Medulla oblongata (tissue), 1 donor: ENCODE measurements at regions not wholly inside any gene's neighbourhood (a gene's known extent, or its start where the extent isn't known, plus 50 kb on each side); places are given as distances from the start of the nearest gene placed in this dataset.
A peak's percentile ranks its signal among the peaks of the same experiment; 100 is the strongest.
"Not testable (repeated sequence)": the region's sequence is repeated elsewhere in the genome, so short reads cannot be mapped to it uniquely, and the experiment has no call there.

Experiments used
- DNase-seq: peaks from one replicate; pipeline ENCODE4 v3.0.0-alpha.2; 2015; ENCODE audit errors: extremely low spot score

DNA sequence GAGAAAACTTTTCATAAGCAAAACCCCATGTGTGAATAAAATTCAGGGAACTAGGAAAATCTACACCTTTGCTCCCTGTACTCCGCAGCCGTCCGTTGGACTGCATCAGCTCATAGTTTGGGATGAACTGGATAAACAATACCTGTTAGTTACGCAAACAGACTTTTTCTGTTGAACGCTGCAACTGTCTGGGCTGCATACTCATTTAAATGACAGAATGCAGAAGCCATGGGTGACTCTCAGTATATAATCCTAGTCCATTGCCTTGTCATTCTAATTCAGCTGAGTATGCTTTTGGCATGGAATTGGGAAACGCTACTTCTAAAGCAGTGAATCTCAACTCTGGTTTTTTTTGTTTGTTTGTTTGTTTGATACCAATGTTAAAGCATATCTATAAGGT, 151.6 kb downstream of the SLITRK1 start:
- DNase-seq = no peak

DNA sequence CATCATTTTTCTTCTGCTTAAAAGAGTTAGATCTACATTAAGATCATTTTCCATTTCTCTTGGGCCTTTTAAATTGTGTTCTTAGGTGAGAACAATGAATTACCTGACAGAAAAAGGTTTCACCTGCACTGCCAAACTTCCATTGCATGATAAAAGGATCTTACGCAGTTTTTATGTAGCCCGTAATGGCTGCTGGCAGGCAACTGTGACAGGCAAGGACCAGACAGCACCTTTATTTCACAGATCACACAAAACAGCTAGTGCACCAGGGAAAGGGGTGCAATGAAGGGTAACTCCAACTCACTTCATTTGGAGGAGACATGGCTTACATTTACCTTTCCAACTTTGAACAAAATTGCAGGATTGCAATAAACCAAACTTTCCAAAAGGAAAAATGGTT, 159.8 kb downstream of the SLITRK1 start:
- no peak for DNase-seq

DNA sequence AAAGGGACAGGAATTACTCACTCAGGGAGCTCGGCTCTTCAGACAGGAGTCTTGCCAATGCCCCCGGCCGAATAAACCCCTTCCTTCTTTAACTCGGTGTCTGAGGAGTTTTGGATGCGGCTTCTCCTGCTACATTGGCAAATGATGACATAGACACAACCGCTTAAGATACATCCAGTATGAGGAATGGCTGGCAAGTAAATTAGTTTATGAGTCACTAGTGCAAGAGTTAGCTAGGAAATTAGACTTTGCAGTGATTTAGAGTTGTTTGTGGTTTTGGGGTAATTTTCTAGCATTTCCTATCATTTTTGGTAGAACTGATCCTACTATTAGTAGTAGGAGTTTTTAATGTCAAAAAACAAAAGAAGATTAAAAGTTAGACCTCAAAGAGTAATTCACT, 166.2 kb downstream of the SLITRK1 start:
- no peak for DNase-seq

DNA sequence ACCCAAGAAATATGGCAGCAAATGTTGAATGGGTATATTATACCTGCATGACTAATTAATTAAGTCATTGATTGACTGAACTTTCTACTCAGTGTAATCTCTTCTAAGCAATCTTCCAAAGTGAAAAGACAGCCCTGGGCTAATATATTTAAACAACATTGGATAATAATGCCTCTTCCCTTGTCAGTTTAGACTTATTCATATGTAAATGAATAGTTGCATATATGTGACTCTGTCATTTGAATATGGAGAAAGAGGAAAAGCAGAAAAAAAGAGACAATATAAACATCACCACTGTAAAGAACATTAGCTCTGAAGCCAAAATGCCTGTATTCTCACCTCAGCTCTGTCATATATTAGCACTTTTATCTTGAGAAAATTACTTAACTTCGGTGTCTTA, 168.0 kb downstream of the SLITRK1 start:
- DNase-seq = no peak

DNA sequence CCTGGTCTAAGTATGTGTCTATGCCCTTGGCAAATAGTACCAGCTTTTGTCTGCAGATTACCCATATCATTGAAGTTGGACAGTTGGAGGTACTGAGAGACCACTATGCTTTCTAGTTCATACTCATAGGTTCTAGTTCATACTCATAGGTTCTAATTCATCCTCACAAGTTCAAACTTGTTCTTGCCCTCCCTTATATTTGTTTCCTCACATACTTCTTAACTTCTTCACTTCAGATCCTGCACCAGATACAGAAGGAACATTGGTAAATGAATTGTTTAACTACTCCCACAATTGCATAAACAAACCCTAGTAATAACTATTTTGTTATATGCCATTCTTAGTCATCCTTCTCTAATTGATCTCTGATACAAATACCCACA, 172.2 kb downstream of the SLITRK1 start:
- no peak for DNase-seq

DNA sequence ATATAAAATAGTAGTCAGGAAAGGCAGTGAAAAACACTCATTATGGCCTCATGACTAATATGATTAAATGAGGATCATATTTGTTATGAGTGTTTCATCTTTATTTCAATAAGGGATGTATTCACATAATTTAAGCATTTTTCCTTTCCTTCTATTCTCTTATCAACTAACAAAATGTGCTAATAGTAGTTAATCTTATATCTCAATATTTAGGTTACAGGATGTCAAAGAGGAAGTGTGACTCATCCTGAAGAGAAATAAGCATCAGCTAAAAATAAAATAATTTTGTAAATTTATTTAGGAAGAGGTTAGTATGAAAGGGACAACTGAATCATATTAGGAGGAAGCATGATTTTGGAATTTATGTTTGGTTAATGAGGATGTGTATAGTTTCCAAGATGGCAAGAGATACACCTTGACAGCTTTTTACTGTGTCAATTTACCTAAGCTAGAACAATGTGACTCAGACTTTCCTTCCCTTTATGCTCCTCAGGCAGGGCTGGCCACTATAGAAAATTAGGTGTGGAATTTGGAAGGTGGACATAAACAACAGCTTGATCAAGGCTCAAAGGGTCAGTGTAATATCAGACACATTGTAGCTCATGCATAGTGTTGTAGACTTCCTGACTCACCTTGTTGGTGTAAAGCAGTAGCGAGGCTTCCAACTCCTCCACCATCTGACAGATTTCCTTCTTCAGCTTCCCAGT, 172.7 kb downstream of the SLITRK1 start:
- no peak for DNase-seq

DNA sequence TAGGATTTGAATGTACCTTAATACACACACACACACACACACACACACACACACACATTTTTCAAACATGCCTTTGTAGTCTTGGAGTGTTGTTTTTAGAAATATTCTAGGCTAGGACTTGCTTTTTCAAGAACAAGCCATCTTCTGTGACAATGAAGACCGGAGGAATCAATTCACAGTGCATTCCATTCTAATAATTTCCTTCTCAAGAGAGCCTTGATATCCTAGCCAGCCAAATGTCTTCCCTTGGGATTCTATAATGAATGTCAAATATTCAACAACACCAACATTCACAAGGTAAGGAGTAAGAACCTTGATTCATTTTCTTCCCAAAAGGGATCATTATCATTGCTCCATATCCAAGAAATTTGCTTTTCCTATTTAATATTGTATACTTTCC, 180.3 kb downstream of the SLITRK1 start:
- no peak for DNase-seq

DNA sequence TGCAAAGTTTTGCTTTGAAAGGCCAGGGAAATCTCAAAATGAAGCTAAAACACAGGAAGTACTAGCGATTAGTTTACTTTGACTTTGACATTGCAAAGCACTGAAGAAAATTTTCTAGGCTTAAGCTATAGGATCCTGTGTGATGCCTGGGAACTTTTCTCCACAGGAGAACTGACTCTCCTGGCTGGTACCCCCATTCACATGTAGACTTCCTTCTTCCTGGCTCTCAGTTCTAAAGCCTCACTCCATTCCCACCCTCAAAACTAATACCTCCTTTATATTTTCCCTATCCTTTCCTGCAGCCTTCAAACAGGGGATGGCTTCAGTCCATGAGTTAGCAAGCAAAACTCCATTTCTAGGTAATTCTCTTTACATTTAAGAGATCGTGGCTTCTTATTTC, 189.5 kb downstream of the SLITRK1 start:
- DNase-seq = no peak

DNA sequence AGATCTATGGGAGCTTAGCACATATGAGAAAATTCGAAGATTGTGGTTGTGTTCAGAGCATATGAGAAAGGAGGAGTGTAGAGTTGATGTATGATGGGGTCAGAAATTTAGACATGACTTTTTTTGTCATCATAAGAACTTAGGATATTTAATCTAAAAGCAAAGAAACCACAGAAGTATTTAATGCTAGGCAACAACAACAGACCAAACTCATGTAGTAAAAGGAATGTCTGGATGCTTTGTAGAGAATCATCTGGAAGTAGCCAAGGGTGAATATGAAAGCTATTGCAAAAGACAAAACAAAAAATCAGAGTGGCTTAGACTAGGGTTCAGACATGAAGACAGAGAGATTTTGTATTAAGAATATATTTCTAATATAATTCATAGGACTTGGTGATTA, 190.3 kb downstream of the SLITRK1 start:
- no peak for DNase-seq

DNA sequence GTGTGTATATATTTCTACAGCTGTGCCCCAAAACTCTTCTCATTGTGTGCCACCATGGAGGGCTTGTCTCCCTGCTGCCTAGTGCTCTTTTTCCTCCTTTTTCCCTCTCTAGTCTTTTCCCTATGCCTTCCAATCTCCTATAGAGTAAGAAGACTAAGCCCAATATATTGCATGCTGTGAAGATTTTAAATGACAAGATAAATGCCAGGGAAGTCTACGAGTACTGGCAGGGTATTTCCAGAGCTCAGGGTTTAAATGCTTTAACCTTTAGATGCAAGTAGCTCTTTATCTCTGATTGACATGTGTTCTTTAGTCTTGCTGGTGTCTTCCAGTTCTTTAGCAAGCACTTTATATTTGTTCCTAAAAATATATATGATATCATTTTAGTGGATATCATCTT, 200.7 kb downstream of the SLITRK1 start:
- DNase-seq = no peak

DNA sequence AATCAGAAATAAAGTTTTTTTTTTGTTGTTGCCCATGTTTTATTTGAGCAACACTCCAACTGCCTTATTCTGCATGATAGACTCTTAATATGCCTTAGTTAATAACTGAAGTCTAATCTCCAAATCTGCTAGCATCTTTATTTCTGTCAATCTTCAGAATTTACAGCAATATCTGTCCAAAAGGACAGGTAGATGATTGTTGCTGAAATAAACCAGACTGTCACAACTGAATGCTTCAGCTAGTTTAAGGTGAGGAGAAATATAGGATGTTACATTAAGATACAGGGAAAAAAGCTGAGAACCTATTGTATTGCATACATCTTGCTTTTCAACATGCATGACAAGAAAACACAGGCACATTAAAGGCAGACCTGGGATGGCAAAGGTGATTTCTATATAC, 204.3 kb downstream of the SLITRK1 start:
- no peak for DNase-seq

DNA sequence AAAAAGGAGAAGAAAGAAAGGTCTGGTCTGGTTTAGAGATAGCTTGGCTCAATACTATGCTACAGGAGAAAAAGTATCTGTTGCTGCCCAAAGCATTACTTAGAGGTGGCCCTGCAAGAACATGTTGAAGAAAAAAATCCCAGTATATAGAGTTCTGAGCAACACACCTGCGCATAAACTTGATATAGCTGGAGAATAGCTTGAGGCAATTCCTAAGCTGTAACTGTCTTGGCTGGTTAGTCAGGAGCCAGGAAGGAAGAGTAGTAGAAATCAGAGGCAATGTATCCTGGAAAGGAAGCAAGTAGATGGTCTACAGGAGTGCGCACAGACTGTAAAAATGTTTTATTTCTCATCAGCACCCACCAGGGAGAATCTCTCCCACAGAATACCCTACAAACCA, 209.7 kb downstream of the SLITRK1 start:
- no peak for DNase-seq

DNA sequence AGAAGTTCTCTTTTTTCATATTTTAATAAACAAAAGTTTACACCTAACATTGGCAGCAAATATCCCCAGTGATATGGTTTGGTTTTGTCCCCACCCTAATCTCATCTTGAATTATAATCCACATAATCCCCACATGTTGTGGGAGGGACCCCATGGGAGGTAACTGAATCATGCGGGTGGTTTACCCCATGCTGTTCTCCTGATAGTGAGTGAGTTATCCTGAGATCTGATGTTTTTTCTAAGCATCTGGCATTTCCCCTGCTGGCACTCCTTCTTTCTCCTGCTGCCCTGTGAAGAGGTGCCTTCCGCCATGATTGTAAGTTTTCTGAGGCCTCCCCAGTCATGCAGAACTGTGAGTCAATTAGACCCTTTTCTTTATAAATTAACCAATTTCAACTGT, 214.7 kb downstream of the SLITRK1 start:
- no peak for DNase-seq

DNA sequence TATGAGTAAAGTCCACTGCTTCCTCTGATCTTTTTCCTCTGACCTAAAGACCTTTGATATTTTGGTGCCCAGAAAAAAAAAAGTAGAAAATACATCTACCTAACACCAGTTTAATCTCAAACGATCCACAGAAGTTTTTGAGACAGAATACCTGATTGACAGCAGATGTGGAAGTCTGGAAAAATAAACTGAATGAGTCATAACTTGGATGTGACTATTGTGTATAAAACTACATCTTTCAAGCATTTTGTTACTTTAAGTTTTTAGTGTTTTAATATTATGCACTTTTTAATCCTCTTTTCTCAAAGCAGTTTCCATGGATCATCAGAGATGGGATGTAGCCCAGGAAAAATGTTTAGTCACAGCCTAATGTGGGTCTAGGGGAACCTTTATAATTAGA, 216.1 kb downstream of the SLITRK1 start:
- DNase-seq = no peak

DNA sequence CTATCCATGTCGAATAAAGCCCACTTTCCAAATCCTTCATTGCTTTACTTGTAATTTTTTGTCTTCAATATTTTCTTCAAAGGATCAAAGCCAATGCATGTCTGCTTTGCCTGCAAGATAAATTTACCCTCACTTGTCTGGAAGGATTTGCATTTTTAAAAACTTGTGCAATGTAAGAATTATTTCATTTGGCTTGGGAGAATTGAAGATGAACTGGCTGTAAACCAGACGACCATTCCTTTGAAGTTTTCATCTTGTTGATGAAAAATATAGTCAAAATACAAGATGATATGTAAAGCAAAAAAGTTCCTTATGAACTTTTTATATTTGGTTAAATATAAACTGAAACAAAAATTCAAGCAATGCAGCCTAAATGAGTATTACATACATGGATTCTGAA, 225.0 kb downstream of the SLITRK1 start:
- no peak for DNase-seq

DNA sequence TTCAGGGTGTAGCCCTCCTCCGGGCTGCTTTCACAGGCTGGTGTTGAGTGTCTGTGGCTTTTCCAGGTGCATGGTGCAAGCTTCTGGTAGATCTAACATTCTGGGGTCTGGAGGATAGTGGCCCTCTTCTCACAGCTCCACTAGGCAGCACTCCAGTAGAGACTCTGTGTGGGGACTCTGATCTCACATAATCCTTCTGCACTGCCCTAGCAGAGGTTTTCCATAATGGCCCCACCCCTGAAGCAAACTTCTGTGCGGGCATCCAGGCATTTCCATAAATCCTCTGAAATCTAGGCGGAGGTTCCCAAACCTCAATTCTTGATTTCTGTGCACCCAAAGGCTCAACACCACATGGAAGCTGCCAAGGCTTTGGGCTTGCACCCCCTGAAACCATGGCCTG, 239.7 kb downstream of the SLITRK1 start:
- not testable (repeated sequence) for DNase-seq

DNA sequence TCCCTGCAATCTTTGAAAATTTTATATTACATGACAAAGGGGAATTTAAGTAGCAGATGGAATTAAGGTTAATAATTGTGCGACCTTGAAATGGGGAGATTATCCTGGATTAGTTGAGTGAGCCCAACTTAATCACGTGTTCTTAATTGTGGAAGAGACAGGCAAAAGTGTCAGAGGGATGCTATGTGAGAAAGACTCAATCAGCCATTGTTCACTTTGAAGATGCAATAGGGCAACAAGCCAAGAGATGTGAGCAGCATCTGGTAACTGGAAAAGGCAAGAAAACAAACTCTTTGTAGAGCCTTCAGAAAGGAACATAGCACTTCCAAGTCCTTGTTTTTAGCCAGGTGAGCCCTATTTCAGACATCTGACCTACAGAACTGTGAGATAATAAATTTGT, 247.7 kb downstream of the SLITRK1 start:
- peak; percentile 88 for DNase-seq

DNA sequence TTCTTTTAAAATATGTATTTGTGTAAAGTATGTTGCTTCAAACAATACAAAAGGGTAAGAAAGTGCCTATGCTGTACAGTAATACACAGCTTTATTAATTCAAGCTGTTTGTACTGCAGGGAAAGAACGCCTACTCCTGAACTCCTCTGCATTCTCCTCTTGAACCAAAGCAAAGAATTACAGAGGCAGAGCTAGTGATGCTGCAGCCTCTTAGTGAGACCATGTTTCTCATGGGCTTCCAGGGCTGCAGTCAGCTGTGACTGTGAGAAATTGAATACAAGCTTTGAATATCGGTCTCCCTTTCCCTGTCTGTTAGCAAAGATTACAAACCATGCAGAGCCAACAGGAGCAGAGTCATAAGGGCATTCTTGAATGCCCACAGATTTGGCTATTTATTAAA, 248.5 kb downstream of the SLITRK1 start:
- DNase-seq = peak; percentile 25

DNA sequence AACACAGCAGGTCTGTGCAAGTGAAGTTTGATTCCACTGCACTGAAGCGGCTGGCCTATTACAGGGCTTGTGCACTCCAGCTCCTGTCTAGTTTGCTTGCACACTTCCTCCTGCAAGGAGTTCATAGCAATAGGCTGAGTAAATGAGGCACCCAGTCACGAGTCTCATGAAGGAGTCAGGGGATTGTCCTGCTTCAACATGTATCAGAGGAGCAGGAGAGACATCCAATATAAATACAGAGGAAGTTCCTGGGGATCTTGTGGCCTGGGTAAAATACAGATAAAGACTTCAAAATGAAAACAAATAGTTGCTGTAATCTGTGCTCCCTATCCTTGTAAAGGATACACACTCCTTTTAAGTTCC, 259.9 kb downstream of the SLITRK1 start:
- DNase-seq = no peak

DNA sequence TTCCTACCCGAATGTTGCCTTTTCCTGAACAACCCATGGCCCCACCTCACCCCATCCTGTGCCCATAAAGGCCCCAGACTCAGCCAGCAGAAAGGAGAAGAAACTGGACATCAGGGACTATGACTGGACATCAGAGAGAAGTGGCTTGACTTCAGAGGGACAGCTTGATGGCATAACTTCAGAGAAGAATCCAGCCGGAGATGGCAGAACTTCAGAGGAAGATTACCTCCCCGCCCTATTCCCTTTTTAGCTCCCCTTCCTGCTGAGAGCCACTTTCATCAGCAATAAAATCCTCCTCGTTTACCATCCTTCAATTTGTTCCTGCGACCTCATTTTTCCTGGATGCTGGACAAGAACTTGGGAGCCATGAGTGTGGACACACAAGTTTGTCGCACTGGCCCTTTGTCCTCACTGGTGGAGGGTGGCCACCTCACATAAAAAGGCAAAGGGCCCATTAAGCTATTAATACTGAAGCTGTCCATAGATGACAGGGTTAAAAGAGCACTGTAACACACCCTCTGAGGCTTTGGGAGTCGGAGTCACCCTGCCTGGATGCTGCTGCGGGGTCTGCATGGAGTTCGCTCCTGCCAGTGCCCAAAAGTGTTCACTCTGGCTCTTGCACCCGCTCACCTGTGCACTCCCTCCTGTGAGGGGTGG, 260.4 kb downstream of the SLITRK1 start:
- no peak for DNase-seq

DNA sequence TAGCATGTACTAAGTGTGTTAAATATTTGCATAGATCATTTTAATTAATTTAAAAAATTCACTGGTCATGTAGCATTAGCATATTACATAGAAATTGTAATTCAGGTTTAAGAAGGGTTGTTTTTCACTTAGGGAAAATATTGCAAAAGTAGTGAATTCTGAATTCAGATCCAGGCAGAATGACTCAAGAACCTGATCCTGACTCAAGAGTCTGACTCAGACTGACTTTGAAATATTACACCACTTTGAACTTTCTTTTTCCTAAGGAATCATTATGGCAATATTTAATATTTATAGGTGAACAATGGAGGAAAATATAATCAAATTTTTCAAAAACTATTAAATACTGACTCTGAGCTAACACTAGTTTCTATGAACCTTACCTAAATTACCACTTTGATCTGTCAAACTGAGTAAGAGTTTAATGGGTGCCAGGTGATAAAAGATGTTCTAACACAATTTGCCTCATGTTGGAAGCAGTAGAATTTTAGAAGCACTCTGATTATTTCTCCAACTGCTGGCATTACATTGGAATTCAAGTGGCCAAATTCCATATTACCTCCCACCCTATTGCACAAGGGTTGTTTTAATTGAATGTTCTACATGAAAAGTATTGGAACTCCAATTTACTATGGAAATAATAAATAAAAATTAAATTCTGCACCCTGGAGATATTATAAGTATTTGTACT, 261.6 kb downstream of the SLITRK1 start:
- DNase-seq = no peak

DNA sequence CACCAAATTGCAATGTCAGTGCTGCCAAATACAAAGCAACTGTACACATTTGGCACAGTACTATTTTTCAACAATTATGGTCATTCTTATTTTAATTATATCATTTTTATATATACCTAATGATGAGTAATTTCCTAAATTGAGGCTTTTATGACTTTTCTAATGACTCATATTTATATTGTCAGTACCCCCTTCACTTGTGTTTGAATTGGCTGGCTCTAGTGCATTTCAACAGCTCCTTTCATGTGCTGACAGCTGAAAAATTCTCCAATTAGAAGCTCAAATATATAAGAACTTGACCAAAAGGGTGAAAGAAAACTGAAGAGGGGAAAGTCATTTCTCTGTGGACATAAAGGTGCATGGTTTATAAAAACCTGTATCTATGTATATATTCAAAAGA, 263.3 kb downstream of the SLITRK1 start:
- no peak for DNase-seq

DNA sequence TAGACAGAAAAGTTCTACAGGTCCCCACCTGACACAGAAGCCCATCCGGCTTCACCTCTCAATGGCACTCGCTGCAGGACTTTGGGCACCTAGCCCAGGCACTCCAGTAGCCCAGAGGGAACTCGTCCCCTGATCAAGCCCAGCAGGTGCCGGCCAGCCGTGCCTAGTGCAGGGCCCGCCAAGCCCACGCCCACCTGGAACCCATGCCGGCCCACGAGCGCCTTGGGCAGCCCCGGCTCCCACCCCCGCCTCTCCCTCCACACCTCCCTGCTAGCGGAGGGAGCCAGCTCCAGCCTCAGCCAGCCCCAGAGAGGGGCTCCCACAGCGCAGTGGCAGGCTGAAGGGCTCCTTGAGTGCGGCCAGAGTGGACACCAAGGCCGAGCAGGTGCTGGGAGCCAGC, 268.8 kb downstream of the SLITRK1 start:
- DNase-seq = no peak
